HuH-7 (cell line): ENCODE measurements at regions not wholly inside any gene's neighbourhood (a gene's known extent, or its start where the extent isn't known, plus 50 kb on each side); places are given as distances from the start of the nearest gene placed in this dataset.

Source experiments
- DNase-seq: peaks from one replicate; pipeline ENCODE4 v3.0.0; 2011; ENCODE audit warnings: low spot score

DNA sequence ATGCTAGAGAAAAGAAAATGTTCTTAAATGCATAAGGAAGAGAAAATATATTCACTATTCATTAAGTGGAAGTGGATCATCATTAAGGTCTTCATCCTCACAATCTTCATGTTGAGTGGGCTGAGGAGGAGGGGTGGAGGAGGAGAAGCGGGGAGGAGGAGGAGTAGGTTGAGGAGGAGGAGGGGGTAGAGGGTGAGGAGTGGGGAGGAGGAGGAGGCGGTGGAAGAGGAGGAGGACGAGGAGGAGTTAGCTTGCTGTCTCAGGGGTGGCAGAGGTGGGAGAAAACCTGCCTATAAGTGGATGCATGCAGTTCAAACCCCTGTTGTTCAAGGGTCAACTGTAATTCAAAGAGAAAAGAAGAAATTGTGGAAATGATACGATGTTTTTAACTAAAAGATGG lies 71.6 kb downstream of the MYEOV start:
- DNase-seq, result no peak

DNA sequence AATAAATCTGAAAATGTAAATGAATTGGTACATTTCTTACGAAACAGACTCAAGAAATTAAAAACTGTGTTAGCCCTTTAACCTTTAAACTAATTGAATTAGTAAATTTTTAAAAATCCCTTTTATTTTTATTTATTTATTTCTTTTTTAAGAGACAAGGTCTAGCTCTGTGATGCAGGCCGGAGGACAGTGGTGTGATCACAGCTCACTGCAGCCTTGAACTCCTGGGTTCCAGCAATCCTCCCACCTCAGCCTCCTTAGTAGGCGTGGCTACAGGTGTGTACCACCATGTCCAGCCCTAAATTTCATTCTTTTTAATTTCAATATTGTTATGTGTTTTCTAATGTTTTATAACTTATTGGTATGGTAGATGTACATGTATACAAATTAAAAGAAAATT lies 72.6 kb downstream of the MYEOV start:
- DNase-seq, result no peak

DNA sequence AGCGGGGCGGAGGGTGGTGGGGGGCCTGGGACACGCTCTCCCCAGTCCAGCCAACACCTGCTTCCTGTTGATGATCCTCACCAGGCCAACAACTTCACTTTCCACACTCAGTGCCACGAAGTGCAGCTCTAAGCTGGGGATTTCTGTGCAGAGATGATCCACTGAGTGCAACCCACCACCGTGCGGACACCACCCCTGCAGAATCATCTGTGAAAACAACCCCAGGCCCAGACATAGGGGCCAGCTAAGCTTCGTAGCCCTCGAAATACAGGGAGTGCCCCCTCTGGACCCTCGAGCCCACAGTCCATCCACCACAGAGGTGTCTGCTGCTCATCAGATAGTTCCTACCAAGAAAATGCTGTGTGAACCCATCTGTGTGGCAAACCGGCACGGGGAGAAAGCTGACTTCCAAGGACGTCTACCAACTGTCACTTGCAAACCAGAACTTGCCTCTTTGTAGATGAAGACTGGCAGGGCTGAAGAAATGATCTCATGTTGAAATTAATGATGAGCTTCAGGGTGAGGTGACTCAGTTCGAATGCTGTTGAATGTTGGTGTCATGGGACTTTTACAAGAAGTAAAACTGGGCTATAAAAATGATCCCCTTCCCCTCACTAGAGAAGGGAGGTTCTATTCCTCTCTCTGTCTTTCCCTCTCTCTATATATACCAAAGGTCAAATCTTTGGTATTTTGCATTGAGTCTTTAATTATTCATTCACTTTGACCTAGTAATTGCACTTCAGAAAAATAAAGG lies 73.4 kb downstream of the MYEOV start:
- no peak for DNase-seq

DNA sequence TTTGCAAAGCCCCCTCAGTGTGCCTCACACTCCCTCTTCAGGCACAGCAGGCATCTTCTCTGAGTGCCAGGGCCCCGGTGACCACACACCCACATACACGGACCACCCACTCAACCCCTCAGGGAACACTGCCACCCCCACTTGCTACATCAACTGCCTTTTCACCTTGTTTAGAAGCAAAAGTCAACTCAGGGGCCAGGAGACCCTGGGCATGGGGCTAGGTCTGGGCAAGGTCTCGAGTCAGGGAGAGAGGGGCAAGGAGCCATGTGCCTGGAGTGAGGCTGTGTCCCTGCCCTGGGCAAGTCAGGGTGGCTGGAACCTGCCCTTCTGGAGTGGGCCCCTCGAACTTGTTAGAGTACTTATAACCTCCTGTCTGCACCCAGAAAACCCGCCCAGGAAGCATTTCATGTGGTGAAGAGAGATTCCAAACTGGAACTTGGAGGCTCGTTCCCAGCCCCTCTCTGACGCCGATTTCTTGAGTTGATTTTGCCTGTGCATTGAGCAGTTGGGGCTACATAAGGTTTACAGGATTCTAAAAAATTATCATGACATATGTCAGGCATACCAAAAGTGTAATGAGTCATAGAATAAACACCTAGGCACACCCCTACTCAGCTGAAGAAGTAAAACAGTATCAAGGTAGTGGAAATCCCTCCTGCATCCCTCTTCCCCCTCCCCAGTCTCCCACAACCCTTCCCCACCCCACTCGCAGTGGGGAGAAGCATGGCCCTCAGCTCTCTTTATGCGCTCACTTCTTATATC lies 74.3 kb downstream of the MYEOV start:
- DNase-seq, result no peak

DNA sequence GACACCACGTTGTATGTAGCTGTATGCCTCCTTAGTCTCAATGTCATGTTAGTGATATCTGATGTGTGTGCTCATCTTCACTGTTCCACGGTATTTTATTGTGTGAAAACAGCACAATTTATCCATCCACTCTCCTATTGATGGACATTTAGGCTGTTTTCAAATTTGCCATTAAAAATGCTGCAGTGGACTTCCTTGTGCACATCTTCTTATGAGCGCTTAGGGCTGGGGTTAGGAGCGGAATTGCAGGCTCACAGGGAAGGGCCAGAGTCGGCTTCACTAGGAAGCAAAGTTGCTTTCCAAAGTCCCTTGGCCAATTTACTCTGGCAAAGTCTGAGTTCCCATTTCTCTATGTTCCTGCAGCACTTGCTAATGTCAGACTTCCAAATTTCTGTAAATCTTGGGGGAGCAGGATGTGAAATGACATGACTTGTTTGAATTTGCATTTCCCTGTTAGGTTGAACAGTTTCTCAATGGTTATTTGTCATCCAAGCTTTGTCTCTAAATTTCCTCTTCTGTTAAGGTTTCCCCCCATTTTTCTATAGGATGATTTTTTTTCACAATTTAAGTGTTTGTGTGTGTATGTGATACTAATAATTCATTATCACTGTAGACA lies 75.4 kb downstream of the MYEOV start:
- DNase-seq, result no peak

DNA sequence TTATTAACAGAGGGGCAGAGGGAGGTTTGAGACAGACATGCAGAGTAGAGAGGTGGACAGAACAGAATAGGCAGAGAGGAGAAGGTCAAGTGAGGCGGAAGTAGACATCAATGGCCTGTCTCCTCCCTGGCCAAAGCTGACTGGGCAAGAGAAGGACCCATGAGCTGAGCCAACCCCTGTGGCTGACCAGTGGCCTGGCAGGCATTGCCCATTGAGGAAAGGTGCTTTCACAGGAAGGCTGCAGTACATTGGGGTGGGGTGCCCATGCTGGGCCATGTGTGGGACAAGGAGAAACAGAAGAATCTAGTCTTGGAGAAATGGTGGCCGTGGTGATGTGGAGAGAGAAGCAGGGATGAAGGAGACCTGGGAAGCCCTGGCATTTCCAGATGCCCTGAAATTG lies 76.0 kb downstream of the MYEOV start:
- no peak for DNase-seq

DNA sequence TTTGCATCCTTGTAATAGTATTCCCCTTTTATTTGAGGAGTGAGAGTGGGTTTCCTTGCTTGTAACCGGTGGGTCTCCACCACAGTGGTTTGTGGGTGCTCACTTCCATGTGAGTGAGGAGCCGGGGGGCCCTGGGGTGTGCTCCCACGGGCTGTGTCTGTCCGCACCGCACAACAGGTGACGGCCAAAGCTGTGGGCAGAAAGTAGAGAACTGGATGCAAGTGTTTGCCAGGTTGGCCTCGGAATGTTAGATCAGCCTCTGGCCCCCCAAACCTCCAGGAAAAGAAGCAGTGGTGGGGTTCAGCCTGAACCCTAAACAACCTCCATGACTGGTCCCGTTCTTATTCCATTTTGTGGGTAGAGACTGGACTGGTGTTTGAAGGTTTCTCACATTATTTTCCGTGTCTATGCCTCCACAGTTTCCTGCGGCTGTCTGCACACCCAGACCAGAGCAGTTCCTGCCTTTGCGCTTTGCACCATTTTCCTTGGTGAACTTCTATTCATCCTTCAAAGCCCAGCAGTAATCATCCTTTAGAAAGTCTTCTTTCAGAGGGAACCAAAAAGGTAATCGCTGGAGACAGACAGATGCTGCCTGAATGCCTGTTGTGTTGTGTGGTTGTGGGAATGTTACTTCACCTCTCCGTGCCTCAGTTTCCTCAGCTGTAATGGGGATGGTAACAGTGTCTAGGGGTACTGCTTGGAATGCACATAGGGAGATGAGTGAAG lies 77.2 kb downstream of the MYEOV start:
- no peak for DNase-seq

DNA sequence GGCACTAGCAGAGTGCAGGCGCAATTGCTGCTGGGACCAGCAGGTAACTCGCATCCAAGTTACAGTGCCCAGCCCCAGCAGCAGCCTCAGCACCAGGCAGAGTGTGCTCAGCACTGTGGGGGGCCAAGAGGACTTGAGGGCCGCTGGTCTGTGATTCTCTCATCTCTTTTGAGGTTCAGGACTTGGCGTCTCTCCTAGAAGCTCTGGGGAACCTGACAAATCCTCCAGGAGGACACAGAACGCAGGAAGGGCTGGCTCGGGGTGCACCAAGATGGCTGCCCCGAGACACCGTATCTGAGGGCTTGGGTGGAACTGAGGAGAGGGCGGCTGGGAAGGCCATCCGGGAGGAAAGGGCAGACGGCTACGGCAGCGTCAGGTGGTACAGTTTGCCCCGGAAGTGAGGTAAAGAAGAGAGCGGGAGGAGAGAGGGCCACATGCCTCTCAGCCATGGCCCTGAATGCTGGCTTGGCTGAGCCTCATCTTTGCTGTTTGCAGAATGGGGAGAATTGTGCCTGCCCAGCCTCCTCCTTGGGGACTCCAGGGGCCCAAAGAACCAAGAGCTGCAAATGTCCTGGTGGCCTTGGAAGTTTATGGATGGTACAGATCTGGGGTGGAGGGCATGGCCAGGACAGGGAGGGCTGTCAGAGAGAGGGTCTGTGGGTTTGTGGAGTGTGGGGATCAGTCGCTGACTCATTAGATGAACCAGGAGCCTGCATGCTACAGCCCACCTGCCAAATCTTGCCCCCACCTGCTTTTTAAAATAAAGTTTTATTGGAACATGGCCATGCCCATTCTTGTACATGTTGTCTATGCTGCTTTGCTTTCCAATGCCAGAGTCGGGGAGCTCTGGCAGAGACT lies 78.0 kb downstream of the MYEOV start:
- DNase-seq, result no peak

DNA sequence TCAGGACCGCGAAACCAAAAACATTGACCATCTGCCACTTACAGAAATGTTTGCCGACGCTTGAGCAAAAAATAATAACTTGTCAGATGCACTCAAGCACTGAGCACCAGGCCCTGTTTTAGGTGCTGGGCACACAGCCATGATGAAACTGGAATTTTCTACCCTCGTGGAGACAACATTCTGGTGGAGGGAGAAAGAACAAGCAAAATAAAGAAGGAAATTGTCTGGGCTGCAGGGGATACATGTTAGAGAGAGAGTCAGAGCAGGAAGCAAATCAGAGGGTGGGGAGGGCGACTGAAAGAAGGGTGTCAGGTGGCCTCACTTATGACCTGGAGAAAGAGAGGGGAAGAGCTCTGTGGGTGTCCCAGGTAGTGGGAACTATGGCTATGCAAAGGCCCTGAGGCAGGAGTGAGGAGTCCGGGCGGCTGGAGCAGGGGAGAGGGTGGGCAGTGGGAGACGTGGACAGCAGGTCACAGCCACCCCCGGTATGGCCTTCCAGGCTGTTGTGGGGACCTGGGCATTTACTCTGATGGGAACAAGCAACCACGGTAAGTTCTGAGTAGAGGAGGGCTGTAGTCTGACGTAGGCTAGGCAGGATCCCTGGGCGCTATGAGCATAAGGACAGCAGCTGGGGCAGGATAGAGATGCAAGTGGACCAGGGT lies 78.8 kb downstream of the MYEOV start:
- no peak for DNase-seq

DNA sequence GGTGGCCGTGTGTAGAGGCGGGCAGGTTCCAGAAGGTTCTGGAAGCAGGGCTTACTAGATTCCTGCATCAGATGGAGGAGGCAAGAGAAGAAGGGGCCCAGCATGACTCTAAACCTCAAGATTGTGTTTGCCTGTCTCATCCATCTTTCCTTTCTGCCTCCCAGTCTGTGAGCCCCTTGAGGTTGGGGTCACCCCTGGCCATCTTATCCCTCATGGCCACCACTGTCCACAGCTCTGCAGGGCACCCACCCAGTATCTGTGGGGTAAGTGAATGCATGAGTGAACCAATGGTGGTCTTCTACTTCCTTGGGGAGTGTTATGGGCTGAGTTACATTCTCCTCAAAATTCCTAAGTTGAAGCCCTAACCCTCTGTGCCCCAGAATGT lies 79.3 kb downstream of the MYEOV start:
- DNase-seq, result no peak

DNA sequence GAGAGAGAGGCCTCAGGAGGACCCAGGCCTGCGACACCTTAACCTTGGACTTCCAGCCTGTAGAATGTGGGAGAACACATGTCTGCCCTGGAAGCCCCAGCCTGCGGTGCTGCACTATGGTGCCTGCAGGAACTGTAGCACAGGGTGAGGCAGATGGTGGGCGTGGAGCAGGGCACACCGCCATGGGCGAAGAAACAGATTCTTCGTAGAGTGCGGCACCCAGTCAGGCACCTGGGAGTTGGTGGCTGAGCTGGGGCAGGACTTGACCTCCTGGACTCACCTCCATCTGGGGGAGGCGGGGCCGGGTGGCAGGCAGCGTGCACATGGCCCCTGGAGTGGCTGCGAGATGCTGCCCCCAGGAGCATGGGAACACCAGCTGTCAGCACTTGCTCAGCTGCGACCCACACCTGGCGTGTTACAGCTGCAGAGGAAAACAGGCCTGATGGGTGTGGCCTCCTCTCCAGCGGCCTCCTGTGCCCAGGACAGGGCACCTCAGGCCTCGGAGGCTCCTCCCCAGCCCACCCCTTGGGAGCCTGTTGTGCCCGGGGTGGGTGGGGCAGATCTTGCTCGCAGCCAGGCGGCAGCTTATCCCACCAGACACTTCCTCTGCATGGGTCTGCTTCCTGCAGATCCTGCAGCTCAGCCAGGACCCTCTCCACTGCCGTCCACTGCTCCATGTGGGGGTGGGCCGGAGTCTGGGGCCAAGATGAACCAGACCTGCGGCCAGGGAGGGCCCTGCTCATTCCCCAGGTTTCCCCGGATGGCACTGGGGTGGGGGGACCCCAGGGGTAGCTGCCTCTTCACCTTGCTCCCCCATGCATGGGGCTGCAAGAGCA lies 80.4 kb downstream of the MYEOV start:
- DNase-seq, result no peak

DNA sequence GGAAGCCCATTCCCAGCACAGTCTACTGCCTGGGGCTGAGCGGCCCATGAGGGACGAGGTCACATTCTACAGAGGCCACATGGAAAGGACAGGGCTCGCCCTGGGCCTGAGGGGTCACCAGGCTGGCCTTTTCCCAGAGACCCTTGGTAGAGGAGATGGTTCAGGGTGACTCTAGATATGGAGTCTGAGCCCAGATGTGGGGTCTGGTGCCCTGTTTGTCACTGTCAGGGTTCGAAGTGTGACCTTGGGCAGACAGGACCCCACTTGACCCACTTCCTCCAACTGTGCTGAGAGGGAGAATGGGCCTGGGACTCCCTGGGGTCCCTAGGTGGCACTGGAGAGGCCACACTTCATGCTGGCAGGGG lies 81.0 kb downstream of the MYEOV start:
- DNase-seq, result no peak

DNA sequence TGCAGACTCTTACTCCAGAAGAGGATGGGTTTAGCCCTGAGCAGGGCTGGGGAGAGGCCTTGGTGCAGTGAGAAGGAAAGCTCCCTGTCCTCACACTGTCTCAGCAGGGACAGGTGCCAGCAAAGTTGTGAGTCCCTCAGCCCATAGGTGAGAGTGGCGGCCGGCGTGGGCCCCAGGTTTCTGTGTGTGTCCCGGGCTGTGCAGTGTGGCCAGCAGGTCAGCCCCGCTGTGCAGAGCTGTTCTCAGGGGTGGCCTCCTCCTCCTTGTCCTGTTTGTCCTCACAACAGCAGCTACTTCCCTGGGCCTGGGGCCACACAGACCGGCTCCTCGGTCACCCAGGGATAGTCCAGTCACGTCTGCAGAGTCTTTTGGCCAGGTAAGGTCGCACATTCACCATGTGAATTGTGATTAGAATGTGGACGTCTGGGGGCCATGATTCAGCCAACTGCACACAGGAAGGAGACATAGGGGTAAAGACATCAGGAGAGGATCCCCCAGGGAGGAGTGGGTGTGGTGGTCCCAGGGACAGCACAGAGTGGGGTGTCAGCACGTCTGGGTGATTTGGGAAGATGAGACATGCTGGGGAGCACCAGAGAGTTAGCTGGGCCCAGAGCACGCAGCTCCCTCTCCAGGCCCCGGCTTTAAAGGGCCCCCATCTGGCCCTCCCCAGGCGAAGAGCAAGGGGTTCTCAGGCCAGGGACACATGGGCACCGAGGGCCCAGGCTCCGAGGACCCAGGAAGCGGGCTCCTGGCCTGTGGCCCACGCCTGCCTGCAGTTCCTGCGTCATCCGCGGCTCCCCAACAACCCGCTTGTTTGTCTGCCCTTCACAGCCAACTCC lies 81.6 kb downstream of the MYEOV start:
- no peak for DNase-seq

DNA sequence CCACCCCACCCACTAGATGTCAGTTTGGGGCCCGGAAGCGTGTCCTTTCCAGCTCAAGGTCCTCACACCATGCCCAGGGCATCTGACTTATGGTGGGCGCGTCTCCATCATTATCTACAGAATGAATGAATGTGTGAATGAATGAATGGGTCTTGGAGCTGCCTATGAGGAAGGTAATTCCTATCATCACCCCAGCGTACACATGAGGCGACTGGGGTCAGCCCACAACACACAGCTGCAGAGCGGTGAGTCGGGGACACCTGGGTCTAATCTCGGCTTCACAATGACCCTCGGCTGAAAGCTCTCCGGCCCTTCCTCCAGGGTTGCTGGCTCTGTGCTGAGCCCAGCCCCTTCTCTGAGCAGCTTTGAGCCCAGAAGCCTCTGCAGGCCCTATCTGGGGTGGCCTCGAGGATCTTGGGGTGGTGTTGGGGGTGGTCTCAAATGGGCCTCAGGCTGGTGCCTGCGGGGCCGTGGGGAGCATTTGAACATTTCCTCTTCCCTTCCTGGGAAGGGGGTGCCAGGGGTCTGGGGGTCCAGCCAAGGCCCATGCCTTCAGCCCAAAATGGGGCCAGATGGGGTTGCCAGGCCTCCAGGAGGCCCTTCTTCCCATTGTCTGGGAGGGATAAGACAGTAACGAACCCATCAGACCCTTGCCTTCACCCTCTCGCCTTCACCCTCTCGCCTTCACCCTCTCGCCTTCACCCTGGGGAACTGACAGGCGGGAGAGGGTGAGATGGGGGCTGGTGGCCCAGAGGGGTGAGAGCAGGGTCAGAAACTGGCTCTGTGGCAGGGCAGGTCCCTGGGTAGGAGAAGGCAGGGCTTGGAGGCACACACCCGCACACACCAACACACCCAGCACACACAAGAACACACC lies 82.4 kb downstream of the MYEOV start:
- DNase-seq, result no peak

DNA sequence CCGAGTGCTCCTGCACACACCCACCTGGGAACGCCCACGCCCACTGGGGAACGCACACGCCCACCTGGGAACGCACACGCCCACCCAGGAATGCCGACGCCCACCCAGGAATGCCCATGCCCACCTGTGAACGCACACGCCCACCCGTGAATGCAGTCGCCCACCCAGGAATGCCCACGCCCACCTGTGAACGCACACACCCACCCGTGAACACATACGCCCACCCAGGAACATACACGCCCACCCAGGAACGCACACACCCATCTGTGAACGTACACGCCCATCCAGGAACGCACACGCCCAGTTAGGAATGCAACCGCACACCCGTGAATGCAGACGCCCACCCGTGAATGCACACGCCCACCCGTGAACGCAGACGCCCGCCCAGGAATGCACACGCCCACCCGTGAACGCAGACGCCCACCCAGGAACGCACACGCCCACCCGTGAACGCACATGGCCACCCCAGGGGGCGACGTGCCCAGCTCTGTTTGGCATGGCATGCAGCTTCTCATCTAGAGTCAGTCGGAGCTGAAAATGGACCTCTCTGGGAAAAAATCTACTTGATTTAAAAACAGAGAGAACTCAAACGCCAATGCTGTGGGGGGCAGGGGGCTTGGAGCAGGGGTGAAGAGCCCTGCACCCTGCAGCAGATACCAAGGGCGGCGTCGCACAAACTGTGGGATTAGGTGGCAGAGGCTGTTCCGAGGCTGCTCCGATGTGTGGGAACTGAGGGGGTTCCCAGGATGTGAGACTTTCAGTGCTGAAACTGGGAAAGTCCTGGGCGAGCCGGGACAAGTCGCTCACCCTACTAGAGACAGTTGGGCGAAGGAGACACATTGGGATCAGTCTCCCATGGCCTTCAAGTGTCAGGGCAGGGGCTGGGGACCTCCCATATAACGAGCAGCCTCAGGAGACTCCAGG lies 83.3 kb downstream of the MYEOV start:
- DNase-seq, result no peak

DNA sequence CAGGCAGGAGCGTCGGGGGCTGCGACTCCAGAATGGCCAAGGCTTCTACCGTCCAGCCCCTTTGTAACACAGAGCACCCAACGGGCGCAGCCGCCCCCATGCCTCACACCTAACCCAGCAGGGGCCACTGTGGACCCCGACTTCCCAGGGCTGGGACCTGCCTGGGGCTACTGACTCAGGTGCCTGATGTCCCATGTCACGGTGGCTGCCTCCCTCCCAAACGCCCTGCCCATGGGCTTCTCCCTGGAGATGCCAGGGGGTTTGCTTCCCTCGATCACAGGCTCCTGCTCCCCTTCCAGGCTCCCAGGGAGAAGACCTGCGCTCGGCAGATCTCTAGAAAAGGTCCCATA lies 84.0 kb downstream of the MYEOV start:
- no peak for DNase-seq
